ENCODE measurements at regions not wholly inside any gene's neighbourhood (a gene's known extent, or its start where the extent isn't known, plus 50 kb on each side); places are given as distances from the start of the nearest gene placed in this dataset.
"Not testable (repeated sequence)": the region's sequence is repeated elsewhere in the genome, so short reads cannot be mapped to it uniquely, and the experiment has no call there.

DNA sequence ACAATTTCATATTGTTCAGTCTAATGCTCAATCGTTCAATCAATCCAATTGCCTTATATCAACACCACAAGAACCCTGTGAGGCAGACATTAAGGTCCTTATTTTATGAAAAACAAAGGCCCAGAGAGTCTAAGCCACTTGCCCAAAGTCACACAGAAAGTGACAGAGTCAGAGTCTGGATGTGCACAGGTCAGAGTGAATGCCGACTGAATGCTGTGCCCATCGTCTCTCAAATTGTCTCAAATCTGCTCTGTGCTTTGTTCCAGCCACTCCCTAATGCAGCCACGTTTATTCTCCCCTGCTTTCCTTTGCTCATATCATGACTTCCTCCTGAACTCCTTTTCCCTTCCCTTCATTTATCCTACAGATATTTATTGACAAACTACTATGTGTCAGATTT is 558.3 kb downstream of the MATN1 start:
- DNase-seq, result no peak

- DNase-seq, result no peak
Measured at GRCh38 chr1:30164693-30165092, 558.7 kb downstream of the MATN1 start.

GRCh38 chr1:30162565-30162964 is 560.8 kb downstream of the MATN1 start:
- DNase-seq, result no peak

DNA sequence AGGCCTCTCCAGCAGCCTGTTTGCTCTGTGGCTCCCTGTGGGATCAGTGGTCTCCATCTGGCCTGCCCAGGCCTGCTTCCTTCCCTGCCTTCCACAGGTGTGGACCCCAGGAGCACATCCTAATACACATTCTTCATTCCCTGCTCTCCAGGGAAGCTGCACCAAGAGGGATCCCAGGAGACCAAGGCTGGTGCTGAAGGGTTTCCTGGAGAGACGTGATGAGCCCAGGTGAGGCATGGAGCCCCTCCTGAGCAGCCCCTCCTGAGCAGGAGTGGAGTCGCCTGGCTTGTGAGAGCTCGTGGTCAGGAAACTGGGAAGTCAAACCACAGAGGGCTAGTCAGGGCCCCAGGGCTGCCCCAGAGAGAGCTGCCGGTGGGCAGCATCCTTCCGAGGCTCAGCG is 561.4 kb downstream of the MATN1 start:
- no peak for DNase-seq

GRCh38 chr1:30160999-30161689 is 562.2 kb downstream of the MATN1 start:
- DNase-seq, result no peak

GRCh38 chr1:30159015-30159414 is 564.4 kb downstream of the MATN1 start:
- DNase-seq, result no peak

DNA sequence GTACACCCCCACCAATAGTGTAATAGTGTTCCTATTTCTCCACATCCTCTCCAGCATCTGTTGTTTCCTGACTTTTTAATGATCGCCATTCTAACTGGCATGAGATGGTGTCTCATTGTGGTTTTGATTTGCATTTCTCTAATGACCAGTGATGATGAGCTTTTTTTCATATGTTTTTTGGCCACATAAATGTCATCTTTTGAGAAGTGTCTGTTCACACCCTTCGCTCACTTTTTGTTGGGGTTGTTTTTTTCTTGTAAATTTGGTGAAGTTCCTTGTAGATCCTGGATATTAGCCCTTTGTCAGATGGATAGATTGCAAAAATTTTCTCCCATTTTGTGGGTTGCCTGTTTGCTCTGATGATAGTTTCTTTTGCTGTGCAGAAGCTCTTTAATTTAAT is 567.7 kb downstream of the MATN1 start:
- DNase-seq, result not testable (repeated sequence)

- not testable (repeated sequence) for DNase-seq
Measured at GRCh38 chr1:30155253-30155652, 568.1 kb downstream of the MATN1 start.

DNA sequence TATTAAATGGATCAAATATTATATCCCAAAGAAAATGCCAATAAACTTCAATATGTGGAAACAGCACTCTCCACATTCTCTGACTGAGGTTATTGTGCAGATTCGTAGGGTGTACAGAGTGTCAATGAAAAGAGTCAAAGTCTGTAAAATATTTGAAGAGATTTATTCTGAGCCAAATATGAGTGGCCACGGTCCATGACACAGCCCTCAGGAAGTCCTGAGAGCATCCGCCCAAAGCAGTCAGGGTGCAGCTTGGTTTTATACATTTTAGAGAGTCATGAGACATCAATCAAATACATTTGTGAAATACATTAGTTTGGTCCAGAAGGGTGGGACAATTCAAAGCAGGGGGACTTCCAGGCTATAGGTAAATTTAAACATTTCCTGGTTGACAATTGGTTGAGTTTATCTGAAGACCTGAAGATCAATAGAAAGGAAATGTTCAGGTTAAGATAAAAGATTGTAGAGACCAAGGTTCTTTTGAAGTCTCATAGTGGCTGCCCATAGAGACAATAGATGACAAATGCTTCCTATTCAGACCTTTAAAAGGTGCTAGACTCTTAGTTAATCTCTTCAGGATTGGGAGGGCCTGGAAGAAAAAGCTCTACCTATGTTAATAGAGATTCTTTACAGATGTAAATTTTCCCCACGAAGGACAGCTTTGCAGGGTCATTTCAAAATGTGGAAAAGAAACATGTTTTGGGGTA is 569.5 kb downstream of the MATN1 start:
- DNase-seq, result no peak

- DNase-seq, result no peak
Measured at GRCh38 chr1:30151826-30152225, 571.6 kb downstream of the MATN1 start.

DNA sequence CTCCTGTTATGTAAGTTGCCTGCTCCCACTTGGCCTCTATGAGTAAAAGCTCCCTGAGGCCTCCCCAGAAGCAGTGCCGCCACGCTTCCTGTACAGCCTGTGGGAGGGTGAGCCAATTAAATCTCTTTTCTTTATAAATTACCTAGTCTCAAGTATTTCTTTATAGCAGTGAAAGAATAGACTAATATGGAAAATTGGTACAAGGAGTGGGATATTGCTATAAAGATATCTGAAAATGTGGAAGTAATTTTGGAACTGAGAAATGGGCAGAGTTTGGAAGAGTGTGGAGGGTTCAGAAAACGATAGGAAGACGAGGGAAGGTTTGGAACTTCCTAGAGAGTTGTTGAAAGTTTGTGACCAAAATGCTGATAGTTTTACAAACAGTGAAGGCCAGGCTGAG is 572.3 kb downstream of the MATN1 start:
- DNase-seq, result no peak

GRCh38 chr1:30149226-30149625 is 574.2 kb downstream of the MATN1 start:
- DNase-seq, result no peak

DNA sequence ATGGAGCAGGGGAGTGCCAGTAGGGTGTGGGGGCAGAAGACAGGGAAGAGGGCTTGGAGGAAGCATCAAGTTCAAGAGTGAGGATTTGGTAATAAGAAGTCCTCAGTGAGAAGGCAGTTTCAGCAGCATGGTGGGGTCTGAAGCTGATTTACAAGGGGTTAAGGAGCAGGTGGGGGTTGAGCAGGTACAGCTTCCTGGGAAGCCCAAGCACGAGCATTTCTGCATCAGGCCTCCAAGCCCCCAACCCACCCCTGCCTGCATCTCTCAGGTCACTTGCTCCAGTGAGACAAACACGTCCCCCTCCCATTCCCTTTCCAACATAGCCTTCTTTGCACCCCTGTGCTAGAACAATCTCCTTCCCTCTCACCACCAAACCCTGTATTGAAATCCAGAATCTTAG is 574.7 kb downstream of the MATN1 start:
- DNase-seq, result no peak

GRCh38 chr1:30147188-30147587 is 576.2 kb downstream of the MATN1 start:
- no peak for DNase-seq

GRCh38 chr1:30146448-30146847 is 576.9 kb downstream of the MATN1 start:
- no peak for DNase-seq

DNA sequence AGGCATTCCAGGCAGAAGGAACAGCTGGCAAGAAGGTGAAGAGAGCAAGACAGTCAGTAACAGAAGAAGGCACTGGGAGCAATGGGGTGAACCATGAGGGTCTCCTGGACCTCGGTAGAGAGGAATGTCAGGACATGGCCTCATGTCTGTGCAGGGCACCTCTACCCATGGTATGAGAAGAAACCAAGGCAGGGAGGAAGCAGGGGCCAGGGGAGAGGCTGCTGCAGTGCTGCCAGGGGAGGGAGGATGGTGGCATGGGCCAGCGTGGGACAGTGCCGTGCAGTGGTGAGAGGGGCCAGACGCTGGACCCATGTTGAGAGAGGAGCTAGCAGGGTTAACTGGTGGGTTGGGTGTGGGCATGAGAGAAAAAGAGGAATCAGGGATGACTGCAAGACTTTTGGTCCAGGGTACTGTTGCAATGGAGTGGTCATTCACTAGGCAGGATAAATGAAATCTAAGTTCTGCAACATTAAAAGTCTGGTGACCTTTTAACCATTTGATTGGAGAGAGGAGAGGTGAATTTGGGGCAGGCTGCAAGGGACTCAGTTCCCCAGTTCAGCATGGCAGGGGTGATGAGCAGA is 577.6 kb downstream of the MATN1 start:
- DNase-seq, result no peak

GRCh38 chr1:30144831-30145230 is 578.6 kb downstream of the MATN1 start:
- no peak for DNase-seq

DNA sequence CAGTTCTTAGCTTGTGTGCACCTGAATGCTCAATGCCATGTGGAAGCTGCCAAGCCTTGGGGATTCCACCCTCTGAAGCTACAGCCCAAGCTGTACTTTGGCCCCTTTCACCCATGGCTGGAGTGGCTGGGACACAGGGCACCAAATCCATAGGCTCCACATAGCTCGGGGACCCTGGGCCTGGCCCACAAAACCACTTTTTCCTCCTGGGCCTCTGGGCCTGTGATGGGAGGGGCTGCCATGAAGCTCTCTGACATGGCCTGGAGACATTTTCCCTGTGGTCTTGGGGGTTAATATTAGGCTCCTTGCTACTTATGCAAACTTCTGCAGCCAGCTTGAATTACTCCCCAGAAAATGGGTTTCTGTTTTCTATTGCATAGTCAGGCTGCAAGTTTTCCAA is 579.9 kb downstream of the MATN1 start:
- no peak for DNase-seq

DNA sequence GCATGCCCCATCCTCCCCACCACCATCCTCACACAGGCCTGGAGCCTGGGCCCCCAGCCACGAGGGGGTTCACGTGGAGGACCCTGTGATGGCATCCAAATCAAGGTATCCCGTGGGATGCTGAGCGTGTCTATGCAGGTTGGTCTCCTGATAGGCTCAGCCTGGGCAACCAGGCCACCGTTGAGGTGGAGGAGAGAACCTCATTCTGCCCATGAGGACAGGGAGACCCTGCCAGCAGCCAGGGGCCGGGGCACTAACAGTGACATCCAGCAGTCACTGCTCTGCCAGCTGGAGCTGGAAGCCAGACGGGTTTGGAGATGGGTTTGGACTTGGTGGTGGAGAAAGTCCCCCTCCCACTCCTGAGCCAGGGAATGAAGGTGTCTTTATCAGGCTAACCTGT is 582.8 kb downstream of the MATN1 start:
- no peak for DNase-seq

- DNase-seq, result no peak
Measured at GRCh38 chr1:30138891-30139290, 584.5 kb downstream of the MATN1 start.

DNA sequence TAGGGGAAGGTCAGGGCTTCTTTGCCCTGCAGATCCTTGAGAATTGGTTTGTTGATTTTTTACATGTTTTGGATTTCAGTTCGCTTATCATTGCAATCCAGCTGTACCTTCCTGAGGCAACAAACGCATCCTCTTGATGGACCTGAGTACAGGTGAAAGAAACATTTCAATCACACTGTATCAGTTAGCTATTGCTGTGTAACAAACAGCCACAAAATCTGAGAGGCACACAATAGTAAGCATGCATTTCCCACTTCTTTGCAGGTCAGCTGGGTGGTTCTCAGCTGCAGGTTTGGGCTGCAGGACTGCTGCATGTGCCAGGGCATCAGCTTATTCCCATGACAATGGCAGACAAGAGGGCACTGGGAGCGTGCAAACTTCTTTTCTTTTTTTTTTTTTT is 586.4 kb downstream of the MATN1 start:
- no peak for DNase-seq

DNA sequence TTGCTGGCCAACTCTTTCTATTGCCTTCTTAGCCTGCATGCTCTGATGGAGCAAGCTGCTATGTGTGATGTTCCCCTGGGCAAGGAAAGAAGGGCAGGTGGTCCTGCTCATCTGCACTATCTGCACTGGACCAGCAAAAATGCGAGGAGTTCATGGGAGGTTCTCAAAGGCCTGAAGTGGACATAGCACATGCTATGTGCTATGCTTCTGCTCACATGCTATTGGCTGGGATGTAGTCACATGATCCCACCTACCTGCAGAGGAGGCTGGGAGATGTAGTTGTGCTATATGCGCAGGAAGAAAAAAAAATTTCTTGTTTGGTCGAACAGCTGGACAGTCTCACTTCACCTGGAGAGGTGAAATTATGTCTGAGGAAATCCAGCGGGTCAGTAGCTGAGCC is 587.7 kb downstream of the MATN1 start:
- no peak for DNase-seq

GRCh38 chr1:30134466-30135217 is 588.7 kb downstream of the MATN1 start:
- no peak for DNase-seq
